HG03196 (cell line): ENCODE measurements at regions not wholly inside any gene's neighbourhood (a gene's known extent, or its start where the extent isn't known, plus 50 kb on each side); places are given as distances from the start of the nearest gene placed in this dataset.
"Not testable (repeated sequence)": the region's sequence is repeated elsewhere in the genome, so short reads cannot be mapped to it uniquely, and the experiment has no call there.

ENCODE experiments used
- ATAC-seq: cut with Tn5 transposase; IDR thresholded peaks from one replicate; pipeline ENCODE4 v1.9.1; 2021; ENCODE audit not compliant: unreplicated experiment

- ATAC-seq: no peak
Measured at GRCh38 chr19:28351761-28352160, 861.2 kb downstream of the UQCRFS1 start.

GRCh38 chr19:28351321-28351720 lies 861.6 kb downstream of the UQCRFS1 start:
- not testable (repeated sequence) for ATAC-seq

GRCh38 chr19:28350673-28351072 lies 862.3 kb downstream of the UQCRFS1 start:
- no peak for ATAC-seq

GRCh38 chr19:28350037-28350436 lies 862.9 kb downstream of the UQCRFS1 start:
- ATAC-seq: no peak

- ATAC-seq: no peak
Measured at GRCh38 chr19:28349604-28350003, 863.3 kb downstream of the UQCRFS1 start.

GRCh38 chr19:28345811-28346210 lies 867.1 kb downstream of the UQCRFS1 start:
- ATAC-seq: no peak

- no peak for ATAC-seq
Measured at GRCh38 chr19:28341810-28342350, 871.1 kb downstream of the UQCRFS1 start.

GRCh38 chr19:28334419-28334818 lies 878.5 kb downstream of the UQCRFS1 start:
- no peak for ATAC-seq

- ATAC-seq: no peak
Measured at GRCh38 chr19:28333909-28334308, 879.0 kb downstream of the UQCRFS1 start.

GRCh38 chr19:28332886-28333285 lies 880.1 kb downstream of the UQCRFS1 start:
- ATAC-seq: no peak

- no peak for ATAC-seq
Measured at GRCh38 chr19:28332351-28332750, 880.6 kb downstream of the UQCRFS1 start.

- ATAC-seq: no peak
Measured at GRCh38 chr19:28331596-28331995, 881.4 kb downstream of the UQCRFS1 start.

GRCh38 chr19:28330831-28331230 lies 882.1 kb downstream of the UQCRFS1 start:
- ATAC-seq: no peak

- ATAC-seq: no peak
Measured at GRCh38 chr19:28329429-28329828, 883.5 kb downstream of the UQCRFS1 start.

GRCh38 chr19:28327905-28328304 lies 885.0 kb downstream of the UQCRFS1 start:
- no peak for ATAC-seq

- no peak for ATAC-seq
Measured at GRCh38 chr19:28326746-28327145, 886.2 kb downstream of the UQCRFS1 start.

GRCh38 chr19:28324275-28325060 lies 888.5 kb downstream of the UQCRFS1 start:
- ATAC-seq: no peak

- ATAC-seq: no peak
Measured at GRCh38 chr19:28322945-28323344, 890.0 kb downstream of the UQCRFS1 start.

- ATAC-seq: no peak
Measured at GRCh38 chr19:28322491-28322890, 890.5 kb downstream of the UQCRFS1 start.

GRCh38 chr19:28319918-28320317 lies 893.0 kb downstream of the UQCRFS1 start:
- ATAC-seq: no peak

- ATAC-seq: no peak
Measured at GRCh38 chr19:28319227-28319626, 893.7 kb downstream of the UQCRFS1 start.

GRCh38 chr19:28318469-28319179 lies 894.3 kb downstream of the UQCRFS1 start:
- ATAC-seq: no peak
